Limb (tissue), 2 donors: ENCODE measurements at regions not wholly inside any gene's neighbourhood (a gene's known extent, or its start where the extent isn't known, plus 50 kb on each side); places are given as distances from the start of the nearest gene placed in this dataset.
"Not testable (repeated sequence)": the region's sequence is repeated elsewhere in the genome, so short reads cannot be mapped to it uniquely, and the experiment has no call there.

Experiments
- DNase-seq, 2 donors: peaks; one replicate each; pipeline ENCODE4 v3.0.0-alpha.2; 2016; ENCODE audit errors: extremely low spot score in 2 of 2

DNA sequence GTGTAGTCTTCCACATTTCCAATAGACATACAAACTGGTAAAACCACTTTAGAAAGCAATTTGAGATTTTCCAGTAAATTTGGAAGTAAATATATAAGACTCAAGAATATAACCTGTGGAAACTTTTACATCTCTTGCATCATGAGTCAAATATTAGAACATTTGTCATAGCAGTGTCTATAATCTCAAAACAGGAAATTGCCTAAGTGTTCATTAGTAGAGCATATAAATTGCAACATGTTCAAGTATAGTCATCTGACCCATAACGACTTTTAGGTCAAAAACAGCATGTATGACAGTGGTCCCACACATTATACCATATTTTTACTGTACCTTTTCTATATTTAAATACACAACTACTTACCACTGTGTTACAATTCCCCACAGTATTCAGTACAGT lies 555.9 kb upstream of the VRK2 start:
- no peak for DNase-seq

DNA sequence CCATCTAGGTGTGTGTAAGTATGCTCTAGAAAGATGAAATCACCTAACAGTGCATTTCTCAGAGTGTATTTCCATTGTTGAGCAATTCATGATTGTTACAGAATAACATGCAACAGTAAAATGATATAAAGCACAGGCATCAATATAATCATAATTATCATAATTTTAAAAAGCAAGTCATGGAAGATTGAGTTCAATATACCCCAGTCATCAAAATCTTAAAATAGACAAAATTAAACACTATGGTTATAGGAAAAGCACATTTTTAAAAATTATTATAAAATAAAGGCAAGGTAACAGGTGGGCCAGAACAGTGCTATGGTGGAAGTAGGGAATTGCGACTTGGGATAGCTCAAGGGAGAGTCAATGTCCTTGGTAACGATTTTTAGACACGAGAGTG lies 555.4 kb upstream of the VRK2 start:
- no peak for DNase-seq

DNA sequence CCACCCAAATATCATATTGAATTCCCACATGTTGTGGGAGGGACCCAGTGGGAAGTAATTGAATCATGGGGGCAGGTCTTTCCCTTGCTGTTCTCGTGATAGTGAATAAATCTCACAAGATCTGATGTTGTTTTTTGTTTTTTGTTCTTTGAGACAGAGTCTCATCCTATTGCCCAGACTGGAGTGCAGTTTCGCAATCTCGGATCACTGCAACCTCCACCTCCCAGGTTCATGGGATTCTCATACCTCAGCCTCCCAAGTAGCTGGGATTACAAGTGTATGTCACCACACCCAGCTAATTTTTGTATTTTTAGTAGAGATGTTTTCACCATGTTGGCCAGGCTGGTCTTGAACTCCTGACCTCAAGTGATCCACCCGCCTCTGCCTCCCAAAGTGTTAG lies 552.6 kb upstream of the VRK2 start:
- DNase-seq, result not testable (repeated sequence)

DNA sequence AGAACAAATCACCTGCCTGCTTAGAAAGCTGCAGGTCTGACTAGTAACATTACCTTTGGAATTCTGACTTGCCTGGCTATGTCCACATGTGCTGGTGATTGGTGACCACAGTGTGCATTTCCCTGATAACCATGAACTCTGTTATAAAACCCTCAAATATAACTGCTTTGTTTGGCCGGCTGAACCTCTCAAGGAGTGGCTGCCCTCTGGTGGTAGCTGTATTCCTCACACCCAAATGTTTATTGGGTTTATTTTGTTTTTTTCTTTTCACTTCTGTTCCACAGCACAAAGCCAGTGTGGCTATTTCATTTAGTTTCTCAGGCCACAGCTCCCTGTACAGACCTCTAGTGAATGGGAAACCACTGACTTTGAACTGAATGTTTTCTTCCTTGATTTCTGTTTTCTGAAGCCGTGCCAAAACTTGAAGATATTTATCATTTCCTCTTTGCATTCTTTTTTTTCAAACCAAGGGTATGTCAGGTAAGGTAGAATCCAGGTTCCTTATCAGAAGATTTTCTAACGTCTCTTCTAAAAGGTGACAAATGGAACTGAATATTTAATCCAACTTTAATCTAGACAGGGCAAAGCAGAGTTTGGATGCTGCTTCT lies 549.0 kb upstream of the VRK2 start:
- peak; percentile 71 for DNase-seq

DNA sequence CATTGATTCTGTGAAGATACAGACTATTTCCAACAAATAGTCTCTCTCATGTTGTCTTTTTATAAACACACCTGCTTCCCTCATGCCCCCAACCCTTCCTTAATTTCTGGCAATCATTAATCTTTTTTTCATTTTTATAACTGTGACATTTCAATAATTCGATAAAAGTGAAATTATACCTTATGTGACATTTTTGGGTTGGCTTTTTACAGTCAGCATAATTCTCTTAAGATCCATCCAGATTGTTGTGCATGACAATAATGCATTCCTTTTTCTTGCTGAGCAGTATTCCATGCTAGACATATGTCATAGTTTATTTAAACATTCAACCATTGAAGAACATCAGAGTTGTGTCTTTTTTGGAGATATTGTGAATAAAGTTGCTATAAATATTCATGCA lies 541.8 kb upstream of the VRK2 start:
- no peak for DNase-seq

DNA sequence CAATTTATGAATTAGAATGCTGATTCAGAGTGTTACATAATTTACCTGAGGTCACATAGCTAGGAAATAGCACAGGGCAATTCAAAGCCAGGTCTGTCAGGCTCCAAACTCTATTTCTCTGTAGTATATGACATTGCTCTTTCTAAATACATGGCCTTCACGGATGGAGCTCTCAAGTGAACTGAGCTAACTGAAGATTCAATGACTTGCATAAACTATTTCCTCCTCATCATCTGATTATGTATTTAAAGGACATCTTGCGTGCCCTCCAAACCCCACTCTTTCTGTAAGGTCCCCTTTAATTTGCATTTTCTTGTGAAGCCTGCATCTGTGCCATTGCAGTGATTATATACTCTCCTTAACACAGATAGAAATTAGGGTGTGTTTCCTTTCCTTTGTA lies 537.4 kb upstream of the VRK2 start:
- DNase-seq, result no peak

DNA sequence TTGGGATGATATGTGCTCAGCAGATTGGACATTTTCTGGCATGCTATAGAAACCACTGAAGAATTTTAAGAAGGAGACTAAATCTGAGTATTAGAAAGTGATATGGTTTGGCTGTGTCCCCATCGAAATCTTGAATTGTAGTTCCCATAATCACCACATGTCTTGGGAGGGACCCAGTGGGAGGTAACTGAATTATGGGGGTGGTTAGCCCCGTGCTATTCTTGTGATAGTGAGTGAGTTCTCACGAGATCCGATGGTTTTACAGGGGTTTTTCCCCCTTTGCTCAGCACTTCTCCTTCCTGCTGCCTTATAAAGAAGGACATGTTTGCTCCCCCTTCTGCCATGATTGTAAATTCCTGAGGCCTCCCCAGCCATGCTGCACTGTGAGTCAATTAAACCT lies 535.9 kb upstream of the VRK2 start:
- no peak for DNase-seq

DNA sequence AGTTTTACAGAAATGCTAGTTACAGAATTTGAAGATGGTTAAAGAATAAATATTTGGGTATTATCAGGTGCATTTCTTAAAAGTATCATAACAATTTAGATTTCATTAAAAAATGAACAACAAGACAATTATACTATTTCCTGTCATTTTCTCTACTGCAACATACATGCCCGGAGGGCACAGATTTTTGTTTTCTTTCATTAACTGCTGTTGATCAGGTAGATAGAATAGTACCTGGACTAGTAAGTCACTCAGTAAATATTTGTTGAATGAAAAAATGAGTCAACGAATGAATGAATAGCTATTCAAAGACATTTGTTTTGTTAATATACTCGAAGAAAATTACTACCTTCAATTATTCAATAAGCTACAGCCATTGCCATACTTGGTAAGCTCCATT lies 531.2 kb upstream of the VRK2 start:
- DNase-seq, result no peak

DNA sequence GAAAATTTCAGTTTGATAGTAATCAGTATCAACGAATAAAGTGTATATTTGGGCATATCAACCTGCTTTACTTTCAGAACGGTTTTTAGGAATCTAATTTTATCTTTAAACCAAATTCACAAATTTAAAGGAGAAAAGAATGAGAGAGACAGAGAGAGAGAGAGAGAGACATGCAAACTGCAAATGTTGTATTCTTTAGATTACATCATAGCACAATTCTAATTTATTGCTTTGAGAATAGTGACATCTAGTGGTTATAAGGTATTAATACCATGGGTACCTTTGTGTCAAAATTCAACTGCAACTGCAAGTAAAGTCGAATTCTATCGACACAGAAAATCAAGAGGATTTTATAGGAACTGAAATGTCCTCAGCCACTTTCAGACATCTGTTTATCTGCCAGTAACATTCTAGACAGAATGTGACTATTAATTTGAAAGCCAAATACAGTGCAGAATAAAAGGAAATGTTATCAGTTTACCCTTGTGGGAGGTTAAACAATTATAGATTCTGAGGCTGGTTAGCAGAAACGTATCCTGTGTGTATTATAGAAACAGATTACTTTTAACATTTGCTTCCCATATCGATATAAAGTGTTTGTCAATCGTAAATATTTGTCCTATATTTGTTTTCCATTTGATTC lies 529.8 kb upstream of the VRK2 start:
- peak in 1 of 2 donors; percentile 76 for DNase-seq

DNA sequence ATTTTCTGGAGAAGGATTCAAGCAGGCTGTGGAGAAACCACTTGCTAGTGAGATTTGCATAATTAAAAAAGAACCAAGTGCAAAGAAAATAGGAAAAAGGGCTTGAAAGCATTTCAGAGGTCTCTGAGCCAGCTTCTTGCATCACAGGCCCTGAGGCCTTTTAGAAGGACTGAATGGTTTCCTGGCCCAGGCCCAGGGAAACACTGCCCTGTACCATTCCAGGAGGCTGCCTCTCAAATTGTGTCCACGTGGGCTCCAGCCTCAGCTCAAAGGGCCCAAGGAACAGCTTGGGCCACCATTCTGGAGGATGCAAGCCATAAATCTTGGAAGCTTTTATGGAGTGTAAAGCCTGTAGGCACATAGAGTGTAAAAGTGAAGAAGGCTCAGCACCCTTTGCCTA lies 523.3 kb upstream of the VRK2 start:
- no peak for DNase-seq

DNA sequence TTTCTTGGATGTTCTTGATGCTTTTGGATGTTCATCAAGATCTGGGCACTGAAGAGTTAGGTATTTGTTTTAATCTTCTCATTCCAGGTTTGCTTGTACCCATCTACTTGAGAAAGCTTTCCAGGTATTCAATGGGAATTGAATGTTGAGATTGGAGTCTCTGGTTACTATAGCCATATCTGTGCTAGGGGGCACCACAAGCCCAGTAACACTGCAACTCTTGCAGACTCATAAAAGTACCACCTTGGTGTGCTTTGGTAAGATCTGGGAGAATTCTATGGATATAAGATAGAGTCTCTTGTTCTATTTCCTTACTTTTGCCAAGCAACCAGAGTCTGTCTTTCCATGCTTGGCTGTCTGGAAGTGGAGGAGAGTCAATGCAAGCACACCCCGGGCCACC lies 518.9 kb upstream of the VRK2 start:
- DNase-seq, result no peak

DNA sequence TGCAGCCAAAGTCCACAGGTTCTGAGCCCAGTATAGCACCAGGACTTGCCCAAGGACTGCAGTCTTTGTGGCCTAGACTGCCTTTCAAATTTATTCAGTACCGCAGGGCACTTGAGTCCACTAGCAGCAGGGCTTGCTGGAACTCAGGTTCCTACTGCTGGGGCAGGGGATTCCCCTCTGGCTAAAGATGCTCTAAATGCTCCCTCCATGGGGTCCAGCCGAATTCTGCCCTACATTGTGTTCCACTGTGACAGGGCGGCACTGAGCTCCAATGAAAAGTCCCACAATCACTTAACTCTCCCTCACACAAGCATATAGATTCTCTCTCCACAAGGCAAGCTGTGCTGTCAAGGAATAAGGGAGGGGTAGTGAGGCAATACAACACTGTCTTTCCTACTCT lies 518.1 kb upstream of the VRK2 start:
- DNase-seq, result no peak

DNA sequence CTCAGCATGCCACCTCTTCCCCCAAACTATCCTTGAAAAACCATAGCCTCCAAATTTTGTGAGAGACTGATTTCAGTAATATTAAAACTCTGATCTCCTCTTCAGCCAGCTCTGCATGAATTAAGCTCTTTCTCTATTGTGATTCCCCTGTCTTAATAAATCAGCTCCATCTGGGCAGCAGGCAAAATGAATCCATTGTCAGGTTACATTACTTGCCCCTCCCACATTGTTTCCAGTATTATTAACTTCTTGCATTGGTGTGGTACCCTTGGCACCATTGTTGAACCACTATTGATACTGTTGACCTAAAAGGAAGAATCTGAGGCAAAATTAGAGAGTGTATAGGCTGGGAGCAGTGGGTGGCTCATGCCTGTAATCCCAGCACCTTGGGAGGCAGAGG lies 512.2 kb upstream of the VRK2 start:
- no peak for DNase-seq

DNA sequence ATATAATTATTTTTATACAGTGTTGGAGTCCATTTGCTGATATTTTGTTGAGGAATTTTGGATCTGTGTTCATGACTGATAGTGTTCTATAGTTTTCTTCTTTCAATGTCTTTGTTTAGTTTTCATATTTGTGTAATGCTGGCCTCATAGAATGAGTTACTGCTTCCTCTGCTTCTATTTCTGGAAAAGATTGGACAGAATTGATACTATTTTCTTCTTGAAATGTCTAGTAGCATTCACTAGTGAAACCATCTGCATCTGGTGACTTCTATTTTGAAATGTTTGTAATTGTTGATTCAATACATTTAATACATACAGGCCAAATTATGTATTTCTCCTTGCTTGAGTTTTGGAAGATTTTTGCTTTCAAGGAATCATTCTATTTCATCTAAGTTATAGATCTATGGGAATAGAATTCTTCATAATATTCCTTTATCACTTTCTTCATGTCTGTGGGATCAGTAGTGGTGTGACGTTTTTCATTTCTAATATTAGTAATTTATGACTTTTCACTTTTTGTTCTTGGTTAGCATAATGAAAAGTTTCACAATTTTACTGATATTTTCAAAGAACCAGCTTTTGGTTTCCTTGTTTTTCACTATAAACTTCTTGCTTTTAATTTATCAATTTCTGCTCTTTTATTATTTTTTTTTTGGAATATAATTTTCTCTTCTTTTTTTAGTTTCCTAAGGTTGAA lies 509.9 kb upstream of the VRK2 start:
- DNase-seq, result no peak

DNA sequence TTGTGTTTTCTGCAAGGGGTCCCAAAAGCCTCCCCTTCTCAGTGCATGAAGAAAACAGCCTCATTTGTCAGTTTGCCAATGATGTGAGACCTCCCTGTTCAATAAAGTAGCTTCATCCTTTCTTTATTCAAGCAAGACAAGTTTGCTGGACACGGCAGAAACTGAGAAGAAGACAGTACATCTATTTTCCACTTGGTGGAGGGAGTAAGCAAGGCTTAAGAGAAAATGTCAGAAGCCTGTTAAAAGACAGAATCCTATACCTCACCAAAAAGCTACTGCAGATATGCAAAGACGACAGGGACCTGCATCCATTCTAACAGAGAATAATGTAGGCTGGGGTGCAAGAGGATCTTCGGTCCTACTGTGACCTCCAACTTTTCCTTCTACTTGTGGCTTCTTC lies 506.8 kb upstream of the VRK2 start:
- DNase-seq, result no peak

DNA sequence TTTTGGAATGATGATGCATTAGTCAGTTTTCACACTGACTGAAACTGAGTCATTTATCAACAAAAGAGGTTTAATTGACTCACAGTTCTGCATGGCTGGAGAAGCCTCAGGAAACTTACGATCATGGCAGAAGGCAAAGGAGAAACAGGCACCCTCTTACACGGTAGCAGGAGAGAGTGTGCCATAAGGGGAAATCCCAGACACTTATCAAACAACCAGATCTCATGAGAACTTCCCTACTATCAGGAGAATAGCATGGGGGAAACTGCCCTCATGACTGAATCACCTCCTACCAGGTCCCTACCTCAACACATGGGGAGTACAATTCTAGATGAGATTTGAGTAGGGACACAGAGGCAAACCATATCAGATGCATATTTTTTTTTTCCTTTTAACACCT lies 504.5 kb upstream of the VRK2 start:
- DNase-seq, result no peak

DNA sequence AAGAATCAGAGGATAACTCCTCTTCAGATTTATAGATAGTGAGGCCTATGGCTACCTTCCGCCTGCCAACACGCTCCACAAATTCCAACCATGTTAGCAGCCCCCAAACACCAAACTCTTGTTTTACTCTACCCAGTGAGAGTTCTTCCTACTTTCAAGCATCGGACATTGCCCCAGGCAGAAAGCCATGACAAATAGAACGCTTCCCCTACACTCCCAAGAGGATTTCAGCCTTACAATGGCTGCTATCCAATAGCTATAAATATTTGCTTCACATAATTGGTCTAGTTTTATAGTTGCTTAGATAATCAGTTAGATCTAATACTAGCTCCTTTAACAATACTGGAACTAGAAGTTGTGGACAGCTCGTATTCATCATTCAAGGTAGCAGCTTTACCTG lies 503.4 kb upstream of the VRK2 start:
- DNase-seq, result no peak

DNA sequence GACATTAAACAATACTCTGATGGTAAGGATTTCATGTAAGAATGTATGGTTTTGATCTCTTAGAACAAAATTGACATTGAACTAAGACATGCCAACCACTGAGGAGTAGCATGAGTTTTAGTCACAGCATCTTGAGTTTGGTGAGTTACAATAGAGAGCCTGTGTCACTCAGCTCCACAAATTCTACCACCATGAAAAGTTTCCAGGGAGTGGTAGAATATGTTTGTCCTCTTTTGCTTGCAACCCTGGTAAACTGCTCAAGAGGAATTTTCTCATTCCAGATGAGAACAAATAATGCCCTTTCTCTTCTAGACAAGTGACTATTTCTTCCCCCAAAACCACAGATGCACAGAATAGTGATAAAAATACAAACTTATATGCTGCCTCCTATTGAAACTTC lies 502.0 kb upstream of the VRK2 start:
- no peak for DNase-seq

DNA sequence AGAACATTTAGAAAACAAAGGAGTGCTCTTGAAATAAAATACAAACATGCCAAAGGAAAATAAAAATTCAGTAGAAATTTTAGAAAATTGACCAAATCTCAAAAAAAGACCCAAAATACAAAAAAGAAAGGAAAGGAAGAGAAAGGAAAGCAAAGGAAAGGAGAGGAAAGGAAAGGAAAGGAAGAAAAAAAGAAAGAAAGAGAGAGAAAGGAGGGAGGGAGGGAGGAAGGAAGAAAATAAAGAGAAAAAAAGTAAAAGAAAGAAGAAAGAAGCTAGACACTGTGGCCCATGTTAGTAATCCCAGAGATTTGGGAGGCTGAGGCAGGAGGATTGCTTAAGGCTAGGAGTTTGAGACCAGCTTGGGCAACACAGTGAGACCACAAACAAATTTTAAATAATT lies 500.1 kb upstream of the VRK2 start:
- no peak for DNase-seq

DNA sequence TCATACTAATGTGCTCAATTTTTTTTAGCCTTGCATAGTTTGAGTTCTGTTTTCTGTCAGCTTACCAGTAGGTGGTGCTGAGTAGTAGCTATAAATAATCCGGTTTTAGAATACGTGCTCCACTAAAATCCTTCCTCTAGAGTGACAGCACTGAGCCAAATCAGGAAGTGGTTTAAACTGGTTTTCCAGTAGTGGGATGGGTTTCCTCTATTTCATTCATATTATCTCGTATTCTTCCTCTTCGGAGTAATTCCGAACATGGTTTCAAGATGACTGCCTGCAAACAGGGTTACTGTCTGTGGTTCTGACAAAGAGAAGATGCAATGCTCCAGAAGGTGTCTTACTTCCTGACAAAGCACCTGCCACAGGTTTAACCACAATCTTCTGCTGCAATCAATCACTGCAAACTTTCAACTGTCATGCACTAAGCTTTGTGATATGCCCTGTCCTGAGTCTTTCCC lies 496.9 kb upstream of the VRK2 start:
- no peak for DNase-seq

DNA sequence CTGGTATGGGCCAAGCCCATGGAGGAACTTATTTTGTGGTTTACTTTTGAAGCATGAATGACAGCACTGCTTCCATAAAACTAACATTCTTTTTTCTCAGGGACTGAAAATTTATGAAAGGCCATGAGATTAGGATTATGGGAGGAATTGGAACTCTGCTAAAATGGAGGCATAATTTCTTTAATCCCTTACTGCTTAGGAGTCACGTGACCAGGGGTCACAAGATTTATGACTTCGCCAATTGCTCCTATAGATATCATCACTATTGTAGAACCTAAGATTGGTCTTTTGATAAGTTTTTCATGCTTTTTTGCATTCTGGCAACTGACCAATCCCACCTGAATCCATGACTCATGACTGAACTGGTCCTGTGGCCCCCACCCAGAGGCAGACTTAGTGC lies 495.7 kb upstream of the VRK2 start:
- no peak for DNase-seq

DNA sequence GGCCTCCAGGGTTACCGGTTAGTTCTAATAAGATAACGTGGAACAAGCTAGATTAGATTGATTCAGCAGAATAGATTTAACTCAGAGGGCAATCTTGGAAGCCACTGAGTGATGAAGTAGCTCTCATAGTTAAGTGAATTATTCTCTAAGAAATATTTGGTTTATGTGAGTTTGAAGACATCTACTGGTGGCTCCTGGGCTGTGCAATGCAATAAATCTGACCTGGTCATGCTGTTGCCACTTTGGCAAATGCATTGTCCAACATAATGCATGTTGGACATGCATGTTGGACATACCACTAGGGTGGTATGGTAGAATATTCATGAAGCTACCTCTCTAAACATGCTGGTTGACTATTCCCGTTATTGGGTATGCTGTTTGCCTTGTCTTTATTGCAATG lies 493.7 kb upstream of the VRK2 start:
- no peak for DNase-seq

DNA sequence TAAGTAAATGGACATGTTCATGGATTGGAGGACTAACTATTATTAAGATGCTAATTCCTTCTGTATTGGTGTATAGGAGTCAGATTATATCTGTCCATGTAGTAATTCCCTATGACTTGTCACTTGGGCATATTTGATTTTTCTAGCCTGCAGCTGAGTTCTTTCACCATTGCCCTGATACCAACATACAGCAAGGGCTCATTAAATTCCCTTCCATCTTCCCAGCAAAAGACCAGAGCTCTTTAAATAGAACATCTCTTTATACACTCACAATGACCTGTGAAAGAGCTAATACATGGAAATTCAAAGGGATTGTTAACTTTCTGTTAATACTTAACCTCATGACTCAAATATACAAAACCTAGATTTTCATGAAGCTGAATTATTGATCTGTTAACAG lies 492.3 kb upstream of the VRK2 start:
- DNase-seq, result no peak
